KBM-7 (cell line): ENCODE measurements at regions not wholly inside any gene's neighbourhood (a gene's known extent, or its start where the extent isn't known, plus 50 kb on each side); places are given as distances from the start of the nearest gene placed in this dataset.

Experiments
- DNase-seq: peaks from one replicate; pipeline ENCODE4 v3.0.0-alpha.2; 2015
- in situ Hi-C: fragments of 300-500 bp; cut with MboI; formaldehyde crosslinking; loops from 2 replicates; pipeline ENCODE4 v1.14.3; 2020; ENCODE audit warnings: low sequenced_read_pairs, low pct_unique_long_range_greater_than_20kb, mixed read lengths

DNA sequence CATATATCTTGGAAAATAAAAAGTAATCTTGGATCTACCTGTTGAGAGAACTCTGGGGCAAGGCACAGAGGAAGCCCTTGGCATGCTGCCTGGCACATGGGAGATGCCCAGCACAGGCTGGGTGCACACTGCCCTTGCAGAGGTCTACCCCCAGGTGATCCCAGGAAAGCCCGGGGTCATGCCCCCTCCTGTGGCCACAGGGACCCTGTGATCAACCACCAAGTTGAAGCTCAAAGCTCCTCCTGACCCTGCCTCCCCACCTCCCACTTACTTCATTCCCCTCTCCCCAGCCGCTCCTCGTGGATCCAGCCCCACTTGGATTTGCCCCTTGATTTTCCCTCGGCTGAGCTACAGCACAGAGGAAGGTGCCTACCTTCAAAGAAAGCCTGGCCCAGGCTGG is 62.7 kb upstream of the LARS2 start:
- in situ Hi-C loops = no loop called here
- DNase-seq = no peak

DNA sequence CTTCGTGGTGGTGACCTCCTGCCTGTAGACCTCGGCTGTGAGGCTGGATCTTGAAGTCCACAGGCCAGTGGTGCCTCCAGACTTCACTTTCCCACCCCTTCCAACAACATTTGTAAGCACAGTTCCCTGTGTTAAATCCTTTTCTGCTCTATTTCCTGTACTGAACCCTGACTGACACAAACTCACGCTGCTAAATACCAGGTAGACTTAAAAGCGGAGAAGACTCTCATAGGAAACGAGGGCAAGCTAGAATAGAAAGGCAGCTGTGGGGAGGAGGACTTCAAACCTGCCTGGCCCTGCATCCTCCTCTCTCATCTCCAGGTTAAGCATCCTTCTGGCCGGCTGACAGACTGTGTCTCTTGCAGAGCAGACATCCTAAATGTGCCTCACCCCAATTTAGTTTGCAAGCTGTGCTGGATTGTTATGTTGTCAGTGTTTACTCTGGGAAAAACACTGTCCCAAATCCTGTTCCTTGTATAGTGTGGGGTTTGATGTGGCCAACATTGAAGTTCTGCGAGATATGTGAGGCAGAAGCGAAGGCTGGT is 58.5 kb upstream of the LARS2 start:
- no peak for DNase-seq
- in situ Hi-C loops = no loop called here

DNA sequence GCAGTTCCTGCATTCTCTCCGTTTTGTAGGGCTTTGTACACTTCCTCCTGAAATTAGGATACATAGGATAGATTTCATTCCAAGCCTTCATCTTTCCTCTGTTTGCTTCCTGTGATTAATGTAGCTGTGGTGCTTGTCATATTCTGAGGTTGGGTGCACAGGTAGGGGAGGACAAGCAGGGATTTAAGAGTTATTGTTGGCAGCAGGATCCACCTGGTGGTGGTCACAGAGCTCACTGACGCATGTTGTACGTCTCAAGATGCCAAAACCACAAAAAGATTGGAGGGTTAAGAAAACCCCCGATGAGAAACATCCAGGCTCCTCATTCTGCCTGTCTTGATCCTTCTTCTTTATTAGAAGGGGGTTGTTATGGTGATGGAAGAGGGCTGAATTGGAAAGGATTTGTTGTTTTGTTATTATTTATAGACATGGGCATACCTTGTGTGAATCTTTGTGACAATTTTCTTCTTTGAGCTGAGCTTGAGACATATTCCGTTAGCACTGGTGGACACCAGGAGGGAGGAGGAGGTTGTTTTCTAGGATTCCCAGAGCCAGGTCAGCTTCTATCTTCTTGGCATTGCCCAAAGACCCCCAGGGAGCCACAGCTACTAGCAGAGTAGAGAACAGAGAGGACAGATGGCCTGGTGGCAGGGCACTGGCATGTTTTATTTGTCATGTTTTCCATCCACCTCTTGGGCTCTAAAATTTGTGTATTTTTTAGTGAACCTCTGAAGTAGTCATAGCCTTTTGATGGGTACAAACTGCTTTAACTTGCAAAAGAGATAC is 57.7 kb upstream of the LARS2 start:
- no peak for DNase-seq
- in situ Hi-C loops = no loop called here

DNA sequence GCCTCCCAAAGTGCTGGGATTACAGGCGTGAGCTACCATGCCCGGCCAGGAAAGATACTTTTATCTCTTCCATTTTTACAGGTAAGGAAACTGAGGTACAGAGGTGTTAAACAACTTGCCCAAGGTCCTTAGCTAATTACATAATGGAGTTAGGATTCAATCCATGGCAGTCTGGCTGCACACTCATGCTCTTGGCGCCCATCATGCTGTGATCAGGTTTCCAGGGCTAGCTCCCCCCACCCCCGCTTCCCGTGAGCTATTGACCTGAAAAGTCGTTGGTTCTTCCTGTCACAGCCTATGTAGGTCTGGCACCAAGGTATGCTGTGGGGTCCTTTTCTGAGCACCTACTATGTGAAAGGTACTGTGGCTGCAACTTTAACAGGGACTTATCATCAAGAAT is 55.9 kb upstream of the LARS2 start:
- DNase-seq = no peak
- in situ Hi-C loops = no loop called here

DNA sequence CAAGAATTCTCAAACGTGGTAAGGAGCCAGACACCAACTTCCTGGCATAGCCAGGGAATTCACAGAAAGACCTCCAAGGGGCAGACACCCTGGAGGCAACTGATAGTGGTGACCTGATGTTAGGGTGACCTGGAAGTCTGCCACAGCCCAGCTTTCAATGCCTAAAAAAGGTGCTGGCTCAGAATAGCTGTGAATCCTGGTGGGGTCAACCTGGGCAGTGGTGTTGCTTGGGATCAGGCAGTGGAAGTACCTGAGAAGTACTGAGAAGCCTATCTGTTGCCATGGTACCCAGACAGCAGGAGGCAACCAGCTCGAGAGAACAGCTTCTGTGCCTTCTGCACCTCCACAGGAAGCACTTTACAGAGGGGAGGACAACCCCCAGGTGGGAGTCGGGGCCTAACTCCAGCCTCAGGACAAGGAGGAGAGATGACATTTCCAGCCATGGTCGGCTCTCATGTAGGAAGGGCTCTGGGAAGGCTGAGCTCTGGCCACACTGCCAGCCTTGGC is 55.4 kb upstream of the LARS2 start:
- in situ Hi-C loops = no loop called here
- DNase-seq = no peak

DNA sequence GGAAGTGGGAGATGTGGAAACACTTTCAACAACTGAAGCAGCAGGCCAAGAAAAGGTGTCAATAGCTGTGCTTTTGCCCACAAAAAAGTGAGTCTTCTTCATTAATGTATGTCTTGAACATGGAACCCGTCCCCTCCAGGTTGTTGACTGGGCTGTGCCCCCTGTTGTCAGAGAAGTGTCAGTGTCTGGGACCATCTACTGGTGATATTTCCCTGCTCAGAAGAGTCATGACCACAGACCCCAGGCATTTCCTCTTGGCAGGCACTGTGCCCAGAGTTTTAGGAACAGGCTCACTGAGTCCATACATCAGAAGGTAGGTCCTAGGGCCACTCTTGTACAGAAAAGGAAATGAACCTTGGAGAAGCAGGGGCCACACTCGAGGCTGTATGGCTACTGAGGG is 54.8 kb upstream of the LARS2 start:
- DNase-seq = peak; percentile 20
- in situ Hi-C loops = no loop called here

DNA sequence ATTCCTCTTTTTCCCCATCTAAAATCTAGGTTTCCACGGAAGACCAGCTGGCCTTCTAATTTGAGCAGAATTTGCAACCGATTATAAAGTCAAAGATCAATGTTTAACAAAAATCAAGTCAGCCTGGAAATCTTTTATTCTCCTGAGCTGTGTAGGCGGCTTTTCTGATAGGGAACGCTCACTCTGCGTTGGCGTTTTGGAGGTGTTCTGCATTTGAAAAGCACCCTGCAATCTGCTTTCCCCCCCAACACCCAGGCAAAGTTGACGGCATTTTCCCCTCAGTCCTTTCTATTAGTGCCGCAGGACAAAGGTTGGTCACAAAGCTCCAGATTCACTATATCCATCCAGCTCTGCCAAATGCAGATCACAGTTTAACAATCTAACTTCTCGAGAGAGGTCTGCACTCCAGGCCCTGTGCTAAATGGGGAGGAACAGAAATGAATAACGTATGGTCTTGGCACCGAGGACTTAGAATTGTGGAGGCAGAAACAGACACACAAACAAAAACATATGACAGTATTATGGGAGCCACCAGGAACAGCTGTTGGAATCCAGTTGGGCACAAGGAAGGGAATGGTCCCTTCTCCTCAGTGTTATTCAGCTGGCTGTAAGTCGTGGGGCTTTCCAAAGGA is 50.4 kb upstream of the LARS2 start:
- in situ Hi-C loops = no loop called here
- DNase-seq = no peak
